Kidney (tissue), 13 donors: ENCODE measurements at regions not wholly inside any gene's neighbourhood (a gene's known extent, or its start where the extent isn't known, plus 50 kb on each side); places are given as distances from the start of the nearest gene placed in this dataset.
"Not testable (repeated sequence)": the region's sequence is repeated elsewhere in the genome, so short reads cannot be mapped to it uniquely, and the experiment has no call there.

ENCODE experiments used
- DNase-seq, 5 donors: peaks; one replicate each; pipeline ENCODE4 v3.0.0-alpha.2; 2013 to 2020
- FAIRE-seq: peaks from 2 replicates; lab custom pipeline; 2012; peaks lifted over from hg19 to GRCh38; lab: Jason Lieb, UNC
- H3K27ac ChIP-seq, 2 donors: one replicate each; pipeline ENCODE4 v1.7.0; 2013; ENCODE audit warnings: low read depth in 2 of 2, low read length in 2 of 2, inconsistent platforms in 1 of 2
- H3K27me3 ChIP-seq: one replicate; pipeline ENCODE4 v1.7.1; 2013; ENCODE audit warnings: low read length, inconsistent platforms; ENCODE audit not compliant: control insufficient read depth, insufficient read depth
- H3K36me3 ChIP-seq, 3 donors: one replicate each; pipeline versions ENCODE4 v1.7.0 to v1.7.1; 2013; ENCODE audit warnings: low read length in 3 of 3, control low read depth in 1 of 3, inconsistent platforms in 1 of 3; ENCODE audit not compliant: insufficient read depth in 3 of 3, control insufficient read depth in 2 of 3
- H3K4me1 ChIP-seq, 3 donors: one replicate each; pipeline versions ENCODE4 v1.7.0 to v1.7.1; 2013; ENCODE audit warnings: low read length in 3 of 3, inconsistent platforms in 1 of 3, low read depth in 1 of 3; ENCODE audit not compliant: control insufficient read depth in 2 of 3, insufficient read depth in 2 of 3
- H3K4me3 ChIP-seq, 3 donors: one replicate each; pipeline versions ENCODE4 v1.7.0 to v1.8.1; 2013; ENCODE audit warnings: low read length in 3 of 3, control low read depth in 1 of 3, inconsistent platforms in 1 of 3
- H3K9ac ChIP-seq, 3 donors: one replicate each; pipeline versions ENCODE4 v1.7.0 to v1.7.1; 2013; ENCODE audit warnings: low read length in 3 of 3, control low read depth in 1 of 3, inconsistent platforms in 1 of 3
- H3K9me3 ChIP-seq, 3 donors: one replicate each; pipeline versions ENCODE4 v1.7.0 to v1.7.1; 2013; ENCODE audit warnings: low read length in 3 of 3, control low read depth in 1 of 3, inconsistent platforms in 1 of 3; ENCODE audit not compliant: control insufficient read depth in 2 of 3, insufficient read depth in 1 of 3
- CTCF ChIP-seq: IDR thresholded peaks from 3 replicates; pipeline ENCODE4 v1.5.1; 2012; ENCODE audit warnings: mild to moderate bottlenecking, moderate library complexity, borderline replicate concordance; ENCODE audit not compliant: insufficient read depth; ENCODE audit errors: extremely low read depth
- intact Hi-C: fragments of 100-400 bp; cut with DNase I; formaldehyde crosslinking; loops from one replicate; pipeline ENCODE4 v1.11.1; 2022
- donor health status: control.
- donor health status: control.
- donor health status: control.
- donor health status: control.
- donor health status: control.
- donor health status: DM: yes; HTN: yes; CAD: no.
- donor health status: Normal renal cell carcinoma (clear cell type).

DNA sequence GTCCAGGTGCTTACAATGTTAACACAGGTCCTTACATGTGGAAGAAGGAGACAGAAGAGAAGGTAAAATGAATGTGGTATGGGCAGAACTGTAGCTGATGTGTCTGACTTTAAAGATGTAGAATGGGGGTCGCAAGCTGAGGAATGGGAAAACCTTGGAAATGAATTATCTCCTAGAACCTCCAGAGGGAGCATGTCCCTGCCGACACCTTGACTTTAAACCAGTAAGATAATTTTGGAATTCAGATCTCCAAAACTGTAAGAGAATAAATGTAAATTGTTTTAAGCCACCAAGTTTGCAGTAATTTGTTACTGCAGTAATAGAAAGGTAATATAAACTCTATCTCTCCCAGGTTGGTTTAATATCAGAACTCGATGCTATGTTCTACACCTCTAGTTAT, 80.1 kb upstream of the ALG10 start:
- Histone ChIP-seq H3K27ac (no peak overlapping the region), H3K9me3 (no peaks in the 10 kb centered on the region), H3K27me3 (no peaks in the 10 kb centered on the region), H3K4me1 (no peaks in the 10 kb centered on the region), H3K36me3 (no peaks in the 10 kb centered on the region), H3K4me3 (no peak overlapping the region), H3K9ac (no peak overlapping the region)
- FAIRE-seq (no peak), DNase-seq (no peak)
- intact Hi-C loops, result no loop called here
- no peak for TF ChIP-seq CTCF

DNA sequence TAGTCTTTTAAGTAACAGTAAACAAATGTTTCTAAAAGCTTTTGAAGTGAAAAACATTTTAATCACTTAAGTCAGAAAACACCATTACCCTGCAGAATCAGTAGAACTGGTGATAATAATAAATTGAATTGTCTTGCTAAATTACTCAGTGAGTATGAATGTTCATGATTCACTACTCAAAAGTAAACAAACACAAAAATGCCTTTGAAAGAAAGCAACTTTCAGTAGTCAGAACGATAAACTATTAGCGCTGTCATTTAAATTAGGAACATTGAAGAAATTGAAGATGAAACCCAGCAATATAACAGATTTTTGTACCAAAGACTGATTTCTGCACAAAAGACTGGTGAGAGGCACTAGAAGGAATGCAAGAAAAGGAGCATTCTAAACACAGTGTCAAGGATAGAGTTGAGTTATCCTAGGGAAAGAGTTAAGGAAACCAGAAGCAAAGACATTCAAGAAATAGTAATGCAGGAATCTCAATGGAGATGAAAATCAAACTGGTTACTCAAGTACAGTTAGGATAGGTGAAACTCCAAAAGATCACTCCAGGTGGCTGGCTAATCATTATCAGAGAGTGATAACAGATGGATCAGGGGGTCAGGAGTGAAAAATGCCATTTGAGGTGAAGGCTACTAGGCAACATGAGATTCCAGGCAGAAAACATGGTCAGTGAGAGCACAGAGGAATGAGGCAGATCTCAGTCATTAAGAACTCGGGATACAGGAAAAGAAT, 77.4 kb upstream of the ALG10 start:
- intact Hi-C loops, result no loop called here
- Histone ChIP-seq H3K4me1 (no peaks in the 10 kb centered on the region), H3K27ac (no peak overlapping the region), H3K9ac (no peak overlapping the region), H3K4me3 (no peak overlapping the region), H3K27me3 (no peaks in the 10 kb centered on the region), H3K36me3 (no peaks in the 10 kb centered on the region), H3K9me3 (peaks cover 1 to 4% (median 2%) of the 10 kb centered on the region in 3 donors)
- no peak for FAIRE-seq
- no peak for TF ChIP-seq CTCF
- no peak for DNase-seq

- DNase-seq, result no peak
- no peak for FAIRE-seq
- H3K27ac ChIP-seq, result no peak overlapping the region
- no peaks in the 10 kb centered on the region for H3K36me3 ChIP-seq
- H3K4me1 ChIP-seq, result no peaks in the 10 kb centered on the region
- peaks cover 1 to 7% (median 5%) of the 10 kb centered on the region in 3 donors for H3K9me3 ChIP-seq
- intact Hi-C loops, result no loop called here
- H3K27me3 ChIP-seq, result no peaks in the 10 kb centered on the region
- H3K9ac ChIP-seq, result no peak overlapping the region
- no peak for TF ChIP-seq CTCF
- no peak overlapping the region for H3K4me3 ChIP-seq
Observed at GRCh38 chr12:33945438-33945784, 76.9 kb upstream of the ALG10 start.

- FAIRE-seq, H3K4me1 ChIP-seq, intact Hi-C loops, H3K4me3 ChIP-seq, H3K36me3 ChIP-seq, H3K27ac ChIP-seq, H3K27me3 ChIP-seq, H3K9ac ChIP-seq, DNase-seq, H3K9me3 ChIP-seq: not testable (repeated sequence)
Observed at GRCh38 chr12:33966219-33966618, 56.1 kb upstream of the ALG10 start.
